Small intestine (tissue), 7 donors: ENCODE measurements at regions not wholly inside any gene's neighbourhood (a gene's known extent, or its start where the extent isn't known, plus 50 kb on each side); places are given as distances from the start of the nearest gene placed in this dataset.

Experiments
- DNase-seq, 2 donors: peaks; one replicate each; pipeline versions ENCODE4 v3.0.0 to v3.0.0-alpha.2; 2013
- FAIRE-seq: peaks from 2 replicates; lab custom pipeline; 2012; peaks lifted over from hg19 to GRCh38; lab: Jason Lieb, UNC
- H3K27ac ChIP-seq, 3 donors: one replicate each; pipeline ENCODE4 v1.5.1; 2013; ENCODE audit warnings: low read length in 2 of 3, mild to moderate bottlenecking in 2 of 3, control low read depth in 1 of 3, inconsistent platforms in 1 of 3, low read depth in 1 of 3, moderate library complexity in 1 of 3
- H3K27me3 ChIP-seq, 3 donors: one replicate each; pipeline ENCODE4 v1.6.1; 2013; ENCODE audit warnings: low read length in 3 of 3, inconsistent platforms in 1 of 3; ENCODE audit not compliant: control insufficient read depth in 3 of 3, insufficient read depth in 3 of 3
- H3K36me3 ChIP-seq, 3 donors: one replicate each; pipeline ENCODE4 v1.6.1; 2013; ENCODE audit warnings: low read length in 3 of 3, inconsistent platforms in 1 of 3, low read depth in 1 of 3, mild to moderate bottlenecking in 1 of 3, moderate library complexity in 1 of 3; ENCODE audit not compliant: control insufficient read depth in 3 of 3, insufficient read depth in 2 of 3
- H3K4me1 ChIP-seq, 3 donors: one replicate each; pipeline ENCODE4 v1.6.1; 2013; ENCODE audit warnings: low read length in 2 of 3, inconsistent platforms in 1 of 3, low read depth in 1 of 3, mild to moderate bottlenecking in 1 of 3, moderate library complexity in 1 of 3; ENCODE audit not compliant: control insufficient read depth in 3 of 3, insufficient read depth in 2 of 3
- H3K4me3 ChIP-seq, 3 donors: one replicate each; pipeline ENCODE4 v1.5.1; 2013; ENCODE audit warnings: low read length in 3 of 3, control low read depth in 1 of 3, inconsistent platforms in 1 of 3, low read depth in 1 of 3, mild to moderate bottlenecking in 1 of 3, moderate library complexity in 1 of 3
- H3K9me3 ChIP-seq, 2 donors: one replicate each; pipeline ENCODE4 v1.6.1; 2013; ENCODE audit warnings: low read depth in 1 of 2, low read length in 1 of 2; ENCODE audit not compliant: control insufficient read depth in 2 of 2, insufficient read depth in 1 of 2
- WGBS, 3 donors: extraction: QIAGEN DNeasy Blood & Tissue Kit; methylation state at CpG; one replicate each; pipeline ENCODE4 v1.1.7; 2013; 5-methylcytosine and 5-hydroxymethylcytosine counted together
- donor health status: healthy with polysubstance abuse.
- donor health status: control.
- donor health status: control.
- donor health status: Bipolar disorder and iron deficiency.
- donor health status: healthy.

- Histone ChIP-seq H3K36me3 (no peaks in the 10 kb centered on the region), H3K4me3 (no peak overlapping the region), H3K27me3 (no peaks in the 10 kb centered on the region), H3K27ac (no peak overlapping the region), H3K9me3 (no peaks in the 10 kb centered on the region), H3K4me1 (no peaks in the 10 kb centered on the region)
- 74 to 75% (median 74%) methylated on average over 2 of the region's 2 CpGs for WGBS, 3 donors
- DNase-seq, result no peak
- FAIRE-seq, result no peak
These were observed 582.6 kb downstream of the METTL15 start for GRCh38 chr11:28690746-28691145.

- 55 to 69% (median 62%) methylated on average over 4 of the region's 4 CpGs for WGBS, 3 donors
- H3K36me3 ChIP-seq, result no peaks in the 10 kb centered on the region
- no peaks in the 10 kb centered on the region for H3K4me1 ChIP-seq
- no peak for DNase-seq
- no peak for FAIRE-seq
- H3K27ac ChIP-seq, result no peak overlapping the region
- H3K4me3 ChIP-seq, result no peak overlapping the region
- H3K27me3 ChIP-seq, result no peaks in the 10 kb centered on the region
- no peaks in the 10 kb centered on the region for H3K9me3 ChIP-seq
These were observed 575.9 kb downstream of the METTL15 start for GRCh38 chr11:28684011-28684586.

DNA sequence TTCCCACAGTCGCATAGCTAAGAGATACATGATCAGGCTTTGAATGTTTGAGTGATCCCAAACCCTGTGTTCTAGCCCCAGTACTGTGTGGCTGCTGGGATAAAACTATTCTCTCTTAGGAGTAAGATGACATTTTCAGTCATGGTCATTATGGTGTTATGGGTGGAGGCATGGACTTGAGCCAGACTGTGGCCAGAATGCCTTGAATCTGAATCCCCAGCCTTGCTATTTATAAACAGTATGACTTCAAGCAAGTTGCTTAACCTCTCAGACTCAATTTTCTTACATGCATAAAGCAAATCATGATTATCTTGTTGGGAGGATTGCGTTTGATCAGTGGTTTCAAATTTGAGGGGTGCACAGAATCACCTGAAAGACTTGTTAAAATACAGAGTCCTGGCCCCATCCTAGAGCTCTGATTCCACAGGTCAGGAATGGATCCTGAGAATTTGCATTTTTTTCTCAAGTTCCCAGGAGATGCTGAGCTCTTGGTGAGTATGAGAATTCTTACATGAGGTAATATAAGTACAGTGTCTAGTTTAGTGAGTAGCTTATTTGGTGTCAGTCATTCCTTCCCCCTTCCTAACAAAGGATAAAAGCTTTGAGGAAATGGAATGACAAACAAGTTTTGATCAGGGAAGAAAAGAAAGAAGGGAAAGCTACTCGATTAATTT, 571.7 kb downstream of the METTL15 start:
- FAIRE-seq, result no peak
- no peaks in the 10 kb centered on the region for H3K4me1 ChIP-seq
- no peaks in the 10 kb centered on the region for H3K36me3 ChIP-seq
- H3K27me3 ChIP-seq, result no peaks in the 10 kb centered on the region
- DNase-seq, result no peak
- H3K4me3 ChIP-seq, result no peak overlapping the region
- H3K27ac ChIP-seq, result no peak overlapping the region
- WGBS, 3 donors, result 77 to 88% (median 87%) methylated on average over 3 of the region's 3 CpGs
- no peaks in the 10 kb centered on the region for H3K9me3 ChIP-seq

DNA sequence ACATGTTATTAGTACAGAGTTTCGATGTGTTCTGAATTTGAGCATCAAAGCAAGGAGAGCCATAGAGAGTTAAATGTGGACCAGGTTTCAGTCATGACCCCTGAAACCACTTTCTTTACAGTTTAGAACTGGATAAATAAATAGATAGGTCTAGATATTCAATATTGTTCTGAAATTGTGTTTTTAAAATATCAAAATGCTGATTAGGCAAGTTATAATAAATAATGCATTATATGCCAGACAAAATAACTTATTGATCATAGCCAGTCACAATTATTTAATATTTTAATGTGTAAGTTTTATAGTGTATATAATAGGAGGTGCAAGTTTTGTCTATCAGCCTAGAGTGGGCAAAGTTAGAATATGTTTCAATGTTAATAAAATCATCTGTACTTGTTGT, 569.5 kb downstream of the METTL15 start:
- H3K36me3 ChIP-seq, result no peaks in the 10 kb centered on the region
- no peaks in the 10 kb centered on the region for H3K4me1 ChIP-seq
- H3K27me3 ChIP-seq, result no peaks in the 10 kb centered on the region
- DNase-seq (no peak), FAIRE-seq (no peak)
- H3K4me3 ChIP-seq, result no peak overlapping the region
- no peaks in the 10 kb centered on the region for H3K9me3 ChIP-seq
- WGBS, 3 donors, result 83 to 86% (median 86%) methylated on average over 1 of the region's 1 CpG
- H3K27ac ChIP-seq, result no peak overlapping the region

- DNase-seq (no peak), FAIRE-seq (no peak)
- no peak overlapping the region for H3K27ac ChIP-seq
- H3K4me1 ChIP-seq, result no peaks in the 10 kb centered on the region
- no peaks in the 10 kb centered on the region for H3K36me3 ChIP-seq
- no peaks in the 10 kb centered on the region for H3K9me3 ChIP-seq
- 80 to 86% (median 86%) methylated on average over 2 of the region's 2 CpGs for WGBS, 3 donors
- H3K4me3 ChIP-seq, result no peak overlapping the region
- no peaks in the 10 kb centered on the region for H3K27me3 ChIP-seq
These were observed 567.0 kb downstream of the METTL15 start for GRCh38 chr11:28675183-28675582.

DNA sequence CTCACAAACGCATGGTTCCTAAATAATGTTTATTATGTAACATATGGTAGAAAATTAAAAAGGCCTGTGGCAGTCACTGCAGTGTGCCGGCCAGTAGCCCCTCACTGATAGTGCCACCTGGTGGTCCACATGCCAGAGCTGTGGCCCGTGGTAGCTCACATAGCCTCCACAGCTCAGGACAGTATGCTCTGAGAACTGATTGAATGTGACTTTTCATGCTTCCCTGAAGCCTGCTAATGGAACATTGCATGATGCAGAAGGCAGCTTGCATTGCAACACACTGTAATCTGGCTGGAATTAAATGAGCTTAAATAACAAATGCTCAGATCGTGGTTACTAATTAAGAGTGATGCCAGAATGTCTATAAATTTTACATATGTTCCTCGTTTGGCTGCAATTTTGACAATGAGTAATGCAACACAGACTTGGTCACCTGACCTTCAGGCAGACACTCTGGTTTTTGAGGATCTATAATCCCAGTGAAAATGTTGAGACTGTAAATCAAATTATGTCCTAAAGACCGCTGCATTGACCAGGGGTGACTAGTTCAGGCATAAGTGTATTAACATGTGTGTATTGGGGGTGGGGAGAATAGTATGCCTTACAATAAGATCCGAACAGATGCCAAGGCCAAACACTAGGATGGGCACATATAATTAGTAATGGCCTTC, 566.4 kb downstream of the METTL15 start:
- DNase-seq (no peak), FAIRE-seq (no peak)
- WGBS, 3 donors, result 58 to 60% (median 58%) methylated on average over 7 of the region's 7 CpGs
- no peaks in the 10 kb centered on the region for H3K36me3 ChIP-seq
- H3K9me3 ChIP-seq, result no peaks in the 10 kb centered on the region
- H3K4me1 ChIP-seq, result no peaks in the 10 kb centered on the region
- no peak overlapping the region for H3K27ac ChIP-seq
- H3K27me3 ChIP-seq, result no peaks in the 10 kb centered on the region
- H3K4me3 ChIP-seq, result no peak overlapping the region

- no peak overlapping the region for H3K27ac ChIP-seq
- H3K4me3 ChIP-seq, result no peak overlapping the region
- 79 to 83% (median 82%) methylated on average over 11 of the region's 11 CpGs for WGBS, 3 donors
- no peak for FAIRE-seq
- no peaks in the 10 kb centered on the region for H3K4me1 ChIP-seq
- DNase-seq, result no peak
- H3K36me3 ChIP-seq, result no peaks in the 10 kb centered on the region
- no peaks in the 10 kb centered on the region for H3K9me3 ChIP-seq
- no peaks in the 10 kb centered on the region for H3K27me3 ChIP-seq
These were observed 565.7 kb downstream of the METTL15 start for GRCh38 chr11:28673691-28674432.

- no peaks in the 10 kb centered on the region for H3K9me3 ChIP-seq
- no peaks in the 10 kb centered on the region for H3K4me1 ChIP-seq
- 71 to 81% (median 81%) methylated on average over 4 of the region's 4 CpGs for WGBS, 3 donors
- no peaks in the 10 kb centered on the region for H3K27me3 ChIP-seq
- DNase-seq (no peak), FAIRE-seq (no peak)
- H3K36me3 ChIP-seq, result no peaks in the 10 kb centered on the region
- H3K27ac ChIP-seq, result no peak overlapping the region
- no peak overlapping the region for H3K4me3 ChIP-seq
These were observed 563.1 kb downstream of the METTL15 start for GRCh38 chr11:28671274-28671673.
